Neural cell (in vitro differentiated cells): ENCODE measurements at regions not wholly inside any gene's neighbourhood (a gene's known extent, or its start where the extent isn't known, plus 50 kb on each side); places are given as distances from the start of the nearest gene placed in this dataset.

Source experiments
- H2AFZ ChIP-seq: fragments of 200-600, 300-800 bp; sonication (generic), shearing (Covaris generic); 2 replicates; pipeline ENCODE4 v1.6.0; 2014; ENCODE audit warnings: low read depth, mild to moderate bottlenecking, antibody characterized with exemption, low read length, moderate library complexity
- H3F3A ChIP-seq: fragments of 200-600 bp; shearing (Covaris generic); 2 replicates; pipeline ENCODE4 v1.6.1; 2016; ENCODE audit warnings: mild to moderate bottlenecking, moderate library complexity, mixed read lengths, antibody characterized with exemption, low read length; ENCODE audit not compliant: insufficient read depth, poor library complexity, severe bottlenecking
- H3K27ac ChIP-seq: fragments of 200-600, 300-800 bp; sonication (generic), shearing (Covaris generic); 2 replicates; pipeline ENCODE4 v1.5.1; 2014; ENCODE audit warnings: mild to moderate bottlenecking, low read length, moderate library complexity
- H3K27me3 ChIP-seq: fragments of 300-800, 200-600 bp; sonication (generic), shearing (Covaris generic); 2 replicates; pipeline ENCODE4 v1.6.0; 2014; ENCODE audit warnings: mild to moderate bottlenecking, low read depth, low read length, moderate library complexity; ENCODE audit not compliant: insufficient read depth
- H3K36me3 ChIP-seq: fragments of 300-800, 200-600 bp; sonication (generic), shearing (Covaris generic); 2 replicates; pipeline ENCODE4 v1.5.1; 2014; ENCODE audit warnings: mild to moderate bottlenecking, antibody characterized with exemption, low read length, moderate library complexity; ENCODE audit not compliant: insufficient read depth
- H3K4me2 ChIP-seq: fragments of 300-800, 200-600 bp; sonication (generic), shearing (Covaris generic); 2 replicates; pipeline ENCODE4 v1.6.0; 2014; ENCODE audit warnings: mild to moderate bottlenecking, low read length
- H3K4me3 ChIP-seq: fragments of 300-800, 200-600 bp; sonication (generic), shearing (Covaris generic); 2 replicates; pipeline ENCODE4 v1.5.1; 2014; ENCODE audit warnings: mild to moderate bottlenecking, low read length, moderate library complexity
- H3K79me2 ChIP-seq: fragments of 200-600 bp; shearing (Covaris generic); replicated peaks from 2 replicates; pipeline ENCODE4 v1.6.0; 2014; ENCODE audit warnings: mild to moderate bottlenecking, low read length, moderate library complexity; ENCODE audit not compliant: insufficient read depth
- H3K9ac ChIP-seq: fragments of 300-800, 200-600 bp; sonication (generic), shearing (Covaris generic); 2 replicates; pipeline ENCODE4 v1.6.1; 2016; ENCODE audit warnings: mild to moderate bottlenecking, low read length, mixed read lengths
- H3K9me2 ChIP-seq: fragments of 200-600 bp; shearing (Covaris generic); 2 replicates; pipeline ENCODE4 v1.6.1; 2016; ENCODE audit warnings: mild to moderate bottlenecking, low read length, mixed read lengths; ENCODE audit not compliant: insufficient read depth
- H3K9me3 ChIP-seq: fragments of 200-600, 300-800 bp; sonication (generic), shearing (Covaris generic); 2 replicates; pipeline ENCODE4 v1.6.1; 2016; ENCODE audit warnings: mild to moderate bottlenecking, mixed run types, low read length, moderate library complexity, mixed read lengths
- H4K20me1 ChIP-seq: fragments of 200-600 bp; shearing (Covaris generic); 2 replicates; pipeline ENCODE4 v1.6.1; 2016; ENCODE audit warnings: mild to moderate bottlenecking, mixed run types; ENCODE audit not compliant: insufficient read depth
- CTCF ChIP-seq: fragments of 450-650 bp; IDR thresholded peaks from 2 replicates; pipeline ENCODE4 v1.5.1; 2014; ENCODE audit warnings: antibody characterized with exemption, mild to moderate bottlenecking, moderate library complexity; ENCODE audit not compliant: poor library complexity, severe bottlenecking
- EP300 ChIP-seq: fragments of 450-650 bp; conservative IDR thresholded peaks from 2 replicates; pipeline ENCODE4 v1.6.1; 2014; ENCODE audit warnings: antibody characterized with exemption, mild to moderate bottlenecking, moderate library complexity; ENCODE audit not compliant: poor library complexity, severe bottlenecking
- EZH2 ChIP-seq: fragments of 200-600, 300-800 bp; shearing (Covaris generic), sonication (generic); IDR thresholded peaks from 2 replicates; pipeline ENCODE4 v1.6.1; 2014; ENCODE audit warnings: antibody characterized with exemption, low read length, borderline replicate concordance, mild to moderate bottlenecking; ENCODE audit not compliant: insufficient read depth, poor library complexity, severe bottlenecking
- MXI1 ChIP-seq: fragments of 450-650 bp; conservative IDR thresholded peaks from 2 replicates; pipeline ENCODE4 v1.6.1; 2014; ENCODE audit warnings: antibody characterized with exemption, mild to moderate bottlenecking; ENCODE audit not compliant: poor library complexity, severe bottlenecking
- POLR2AphosphoS5 ChIP-seq: IDR thresholded peaks from 2 replicates; pipeline ENCODE4 v1.6.1; 2012
- RAD21 ChIP-seq: fragments of 450-650 bp; conservative IDR thresholded peaks from 2 replicates; pipeline ENCODE4 v1.6.1; 2014; ENCODE audit warnings: antibody characterized with exemption, mild to moderate bottlenecking, moderate library complexity
- REST ChIP-seq: IDR thresholded peaks from 2 replicates; pipeline ENCODE4 v1.6.1; 2012; ENCODE audit warnings: borderline replicate concordance
- SMC3 ChIP-seq: fragments of 450-650 bp; conservative IDR thresholded peaks from 2 replicates; pipeline ENCODE4 v1.6.1; 2014; ENCODE audit warnings: antibody characterized with exemption, mild to moderate bottlenecking, moderate library complexity; ENCODE audit not compliant: poor library complexity
- TAF1 ChIP-seq: IDR thresholded peaks from 2 replicates; pipeline ENCODE4 v1.6.1; 2012; ENCODE audit warnings: low read depth

- H3K79me2 ChIP-seq: no peaks in the 10 kb centered on the region
- H3K27me3 ChIP-seq: no peaks in the 10 kb centered on the region
- H3K27ac ChIP-seq: no peak overlapping the region
- no peak overlapping the region for H2AFZ ChIP-seq
- no peaks in the 10 kb centered on the region for H4K20me1 ChIP-seq
- H3K9me3 ChIP-seq: no peaks in the 10 kb centered on the region
- no peak overlapping the region for H3K4me3 ChIP-seq
- H3K9me2 ChIP-seq: no peaks in the 10 kb centered on the region
- no peak overlapping the region for H3K4me2 ChIP-seq
- H3K36me3 ChIP-seq: no peaks in the 10 kb centered on the region
- H3K9ac ChIP-seq: no peak overlapping the region
- TF ChIP-seq MXI1: no peak
- no peak for TF ChIP-seq POLR2AphosphoS5
- TF ChIP-seq RAD21: no peak
- no peak for TF ChIP-seq SMC3
- TF ChIP-seq EP300: no peak
- TF ChIP-seq EZH2: no peak
- no peak for TF ChIP-seq TAF1
- no peak for TF ChIP-seq REST
- TF ChIP-seq CTCF: no peak
- H3F3A ChIP-seq: no peaks in the 10 kb centered on the region
Observed at GRCh38 chr4:174066611-174067205, 216.8 kb downstream of the FBXO8 start.

GRCh38 chr4:174062831-174063230 is 220.6 kb downstream of the FBXO8 start:
- H2AFZ ChIP-seq: no peak overlapping the region
- no peak overlapping the region for H3K9ac ChIP-seq
- H3F3A ChIP-seq: no peaks in the 10 kb centered on the region
- H3K36me3 ChIP-seq: no peaks in the 10 kb centered on the region
- no peaks in the 10 kb centered on the region for H4K20me1 ChIP-seq
- no peak overlapping the region for H3K27ac ChIP-seq
- H3K4me2 ChIP-seq: no peak overlapping the region
- H3K9me3 ChIP-seq: no peaks in the 10 kb centered on the region
- no peaks in the 10 kb centered on the region for H3K9me2 ChIP-seq
- no peak overlapping the region for H3K4me3 ChIP-seq
- H3K79me2 ChIP-seq: no peaks in the 10 kb centered on the region
- TF ChIP-seq SMC3: no peak
- no peak for TF ChIP-seq TAF1
- no peak for TF ChIP-seq EZH2
- TF ChIP-seq CTCF: no peak
- no peak for TF ChIP-seq EP300
- no peak for TF ChIP-seq POLR2AphosphoS5
- TF ChIP-seq RAD21: no peak
- TF ChIP-seq REST: no peak
- TF ChIP-seq MXI1: no peak
- no peaks in the 10 kb centered on the region for H3K27me3 ChIP-seq
